Myocyte (in vitro differentiated cells): ENCODE measurements at regions not wholly inside any gene's neighbourhood (a gene's known extent, or its start where the extent isn't known, plus 50 kb on each side); places are given as distances from the start of the nearest gene placed in this dataset.

Experiments used
- DNase-seq: peaks from one replicate; pipeline ENCODE4 v3.0.0-alpha.2; 2012; ENCODE audit warnings: low read depth

- DNase-seq: no peak
Observed at GRCh38 chr10:61148451-61148850, 204.5 kb upstream of the RHOBTB1 start.

GRCh38 chr10:61142987-61143386 lies 199.0 kb upstream of the RHOBTB1 start:
- no peak for DNase-seq

GRCh38 chr10:61140765-61141392 lies 196.9 kb upstream of the RHOBTB1 start:
- DNase-seq: peak; percentile 71

GRCh38 chr10:61139592-61139953 lies 195.6 kb upstream of the RHOBTB1 start:
- no peak for DNase-seq

- DNase-seq: no peak
Observed at GRCh38 chr10:61138708-61139591, 195.0 kb upstream of the RHOBTB1 start.

GRCh38 chr10:61136139-61136538 lies 192.2 kb upstream of the RHOBTB1 start:
- DNase-seq: no peak

- DNase-seq: no peak
Observed at GRCh38 chr10:61135276-61135721, 191.3 kb upstream of the RHOBTB1 start.

GRCh38 chr10:61130366-61130765 lies 186.4 kb upstream of the RHOBTB1 start:
- DNase-seq: peak; percentile 14

GRCh38 chr10:61128196-61128595 lies 184.2 kb upstream of the RHOBTB1 start:
- no peak for DNase-seq

- no peak for DNase-seq
Observed at GRCh38 chr10:61125560-61126170, 181.7 kb upstream of the RHOBTB1 start.

- no peak for DNase-seq
Observed at GRCh38 chr10:61124756-61125530, 181.0 kb upstream of the RHOBTB1 start.

GRCh38 chr10:61120805-61121204 lies 176.8 kb upstream of the RHOBTB1 start:
- no peak for DNase-seq

GRCh38 chr10:61119573-61119972 lies 175.6 kb upstream of the RHOBTB1 start:
- DNase-seq: no peak

- DNase-seq: no peak
Observed at GRCh38 chr10:61115897-61116296, 171.9 kb upstream of the RHOBTB1 start.

GRCh38 chr10:61112771-61113170 lies 168.8 kb upstream of the RHOBTB1 start:
- DNase-seq: no peak

GRCh38 chr10:61110936-61111335 lies 167.0 kb upstream of the RHOBTB1 start:
- DNase-seq: no peak

GRCh38 chr10:61110188-61110844 lies 166.3 kb upstream of the RHOBTB1 start:
- no peak for DNase-seq

- DNase-seq: no peak
Observed at GRCh38 chr10:61108915-61109314, 164.9 kb upstream of the RHOBTB1 start.

- DNase-seq: no peak
Observed at GRCh38 chr10:61100887-61101286, 156.9 kb upstream of the RHOBTB1 start.

- no peak for DNase-seq
Observed at GRCh38 chr10:61099756-61100155, 155.8 kb upstream of the RHOBTB1 start.

- DNase-seq: no peak
Observed at GRCh38 chr10:61098966-61099365, 155.0 kb upstream of the RHOBTB1 start.
